ENCODE measurements at regions not wholly inside any gene's neighbourhood (a gene's known extent, or its start where the extent isn't known, plus 50 kb on each side); places are given as distances from the start of the nearest gene placed in this dataset.

DNA sequence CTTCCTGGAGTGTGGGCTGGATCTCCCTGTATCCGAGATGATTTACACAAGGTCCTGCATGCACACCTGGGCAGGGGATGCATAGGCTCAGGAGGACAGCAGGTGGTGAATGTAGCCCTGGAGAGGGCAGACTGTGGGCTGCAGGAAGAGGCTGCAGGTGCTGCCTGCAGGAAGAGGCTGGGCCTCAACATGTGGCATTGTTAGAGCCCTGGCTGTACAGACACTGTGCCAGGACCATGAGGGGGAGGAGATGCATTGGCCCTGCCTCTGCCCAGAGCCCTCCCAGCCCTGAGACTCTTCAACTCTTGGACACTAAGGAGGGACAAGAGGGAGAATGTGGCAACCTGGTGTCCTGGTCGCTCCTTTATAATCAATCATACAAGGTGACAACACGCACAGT, 392.8 kb downstream of the TNS1 start:
- Histone ChIP-seq H3K27me3 (no peaks in the 10 kb centered on the region), H3K4me2 (no peak overlapping the region), H3K27ac (peak overlapping the region; percentile 85), H2AFZ (no peak overlapping the region), H4K20me1 (ENCODE audit: insufficient read depth, poor library complexity, severe bottlenecking) (no peaks in the 10 kb centered on the region), H3K79me2 (no peaks in the 10 kb centered on the region), H3K4me3 (no peak overlapping the region), H3K36me3 (replicated peaks; ENCODE audit: insufficient read depth, low read depth) (no peaks in the 10 kb centered on the region), H3K9me2 (replicated peaks; ENCODE audit: insufficient read depth) (no peaks in the 10 kb centered on the region), H3K9me3 (ENCODE audit: low read depth) (no peaks in the 10 kb centered on the region), H3K4me1 (ENCODE audit: insufficient read depth) (peaks cover 5% of the 10 kb centered on the region)
- no peak for DNase-seq (ENCODE audit: low spot score)
- TF ChIP-seq EZH2 (IDR thresholded peaks at IDR 0.05; ENCODE audit: borderline replicate concordance) (no peak), EZH2phosphoT487 (IDR thresholded peaks at IDR 0.05; ENCODE audit: low read depth, severe bottlenecking, unreplicated experiment) (no peak)
- TF ChIP-seq, protein P1, sequence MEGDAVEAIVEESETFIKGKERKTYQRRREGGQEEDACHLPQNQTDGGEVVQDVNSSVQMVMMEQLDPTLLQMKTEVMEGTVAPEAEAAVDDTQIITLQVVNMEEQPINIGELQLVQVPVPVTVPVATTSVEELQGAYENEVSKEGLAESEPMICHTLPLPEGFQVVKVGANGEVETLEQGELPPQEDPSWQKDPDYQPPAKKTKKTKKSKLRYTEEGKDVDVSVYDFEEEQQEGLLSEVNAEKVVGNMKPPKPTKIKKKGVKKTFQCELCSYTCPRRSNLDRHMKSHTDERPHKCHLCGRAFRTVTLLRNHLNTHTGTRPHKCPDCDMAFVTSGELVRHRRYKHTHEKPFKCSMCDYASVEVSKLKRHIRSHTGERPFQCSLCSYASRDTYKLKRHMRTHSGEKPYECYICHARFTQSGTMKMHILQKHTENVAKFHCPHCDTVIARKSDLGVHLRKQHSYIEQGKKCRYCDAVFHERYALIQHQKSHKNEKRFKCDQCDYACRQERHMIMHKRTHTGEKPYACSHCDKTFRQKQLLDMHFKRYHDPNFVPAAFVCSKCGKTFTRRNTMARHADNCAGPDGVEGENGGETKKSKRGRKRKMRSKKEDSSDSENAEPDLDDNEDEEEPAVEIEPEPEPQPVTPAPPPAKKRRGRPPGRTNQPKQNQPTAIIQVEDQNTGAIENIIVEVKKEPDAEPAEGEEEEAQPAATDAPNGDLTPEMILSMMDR (IDR thresholded peaks at IDR 0.05; ENCODE audit: poor library complexity) = no peak
- 77% methylated on average over 3 of the region's 3 CpGs for WGBS (ENCODE audit: low lambda C conversion rate, missing lambda C conversion rate)

DNA sequence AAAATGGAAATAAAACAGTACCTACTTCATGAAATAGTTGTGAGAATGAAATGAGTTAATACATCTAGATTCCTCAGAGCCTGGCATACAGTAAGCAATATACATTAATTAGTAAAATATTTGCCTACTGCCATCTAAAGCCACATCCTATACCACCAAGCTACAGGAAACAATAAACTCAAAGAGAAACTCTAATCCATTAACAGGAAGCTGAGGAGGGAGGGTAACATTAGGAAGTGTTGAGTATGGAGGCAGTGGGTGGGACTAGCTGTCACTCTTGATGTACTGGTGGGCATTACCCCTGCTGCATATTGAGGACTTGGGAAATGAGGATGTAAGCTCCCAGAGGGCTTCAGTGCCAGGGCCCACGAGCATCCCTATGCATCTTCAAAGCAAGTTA, 396.5 kb downstream of the TNS1 start:
- H3K79me2 ChIP-seq = no peaks in the 10 kb centered on the region
- H3K4me2 ChIP-seq = no peak overlapping the region
- no peaks in the 10 kb centered on the region for H4K20me1 ChIP-seq (ENCODE audit: insufficient read depth, poor library complexity, severe bottlenecking)
- H3K9me3 ChIP-seq (ENCODE audit: low read depth) = no peaks in the 10 kb centered on the region
- WGBS (ENCODE audit: low lambda C conversion rate, missing lambda C conversion rate) = 71% methylated on average over 1 of the region's 1 CpG
- no peak overlapping the region for H2AFZ ChIP-seq
- H3K27ac ChIP-seq = no peak overlapping the region
- no peaks in the 10 kb centered on the region for H3K36me3 ChIP-seq (replicated peaks; ENCODE audit: insufficient read depth, low read depth)
- H3K27me3 ChIP-seq = no peaks in the 10 kb centered on the region
- DNase-seq (ENCODE audit: low spot score) = no peak
- H3K9me2 ChIP-seq (replicated peaks; ENCODE audit: insufficient read depth) = no peaks in the 10 kb centered on the region
- no peak for TF ChIP-seq EZH2phosphoT487 (IDR thresholded peaks at IDR 0.05; ENCODE audit: low read depth, severe bottlenecking, unreplicated experiment)
- TF ChIP-seq EZH2 (IDR thresholded peaks at IDR 0.05; ENCODE audit: borderline replicate concordance) = no peak
- TF ChIP-seq, protein P1 (IDR thresholded peaks at IDR 0.05; ENCODE audit: poor library complexity) = no peak
- peaks cover 11% of the 10 kb centered on the region for H3K4me1 ChIP-seq (ENCODE audit: insufficient read depth)
- no peak overlapping the region for H3K4me3 ChIP-seq

DNA sequence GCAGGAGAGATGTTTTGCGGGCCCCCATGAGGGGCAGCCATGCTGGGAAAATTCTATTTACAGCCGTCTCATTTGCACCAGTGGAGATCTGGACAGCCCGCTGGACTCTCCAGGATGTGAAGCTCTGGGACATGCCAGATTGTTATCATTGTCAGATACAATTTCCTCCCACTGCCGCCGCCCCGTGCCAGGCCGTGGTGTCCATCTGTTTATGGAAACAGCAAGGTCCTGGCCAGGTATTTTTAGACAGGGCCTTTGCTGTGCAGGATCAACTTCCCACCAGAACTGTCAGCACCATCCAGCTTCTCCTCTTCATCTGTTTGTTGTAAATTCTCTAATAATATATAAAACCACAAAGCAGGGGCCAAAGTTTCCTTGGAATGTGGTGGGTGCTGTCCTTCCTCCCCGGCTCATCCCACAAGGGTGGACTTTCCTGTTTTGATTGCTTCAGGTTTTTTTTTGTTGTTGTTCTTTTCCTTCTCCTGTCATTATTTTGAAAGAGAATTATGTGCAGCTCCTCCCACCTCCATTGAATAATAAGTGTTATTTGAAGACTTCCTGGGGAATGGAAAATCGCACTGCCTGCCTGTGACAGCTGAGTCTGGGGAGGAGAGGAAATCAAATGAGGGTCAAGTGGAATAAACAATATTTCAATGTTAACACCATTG, 398.1 kb downstream of the TNS1 start:
- Histone ChIP-seq H3K4me3 (no peak overlapping the region), H4K20me1 (ENCODE audit: insufficient read depth, poor library complexity, severe bottlenecking) (no peaks in the 10 kb centered on the region), H3K79me2 (no peaks in the 10 kb centered on the region), H3K4me1 (ENCODE audit: insufficient read depth) (peaks cover 6% of the 10 kb centered on the region), H2AFZ (no peak overlapping the region), H3K27me3 (no peaks in the 10 kb centered on the region), H3K9me3 (ENCODE audit: low read depth) (no peaks in the 10 kb centered on the region), H3K27ac (no peak overlapping the region), H3K4me2 (no peak overlapping the region), H3K36me3 (replicated peaks; ENCODE audit: insufficient read depth, low read depth) (no peaks in the 10 kb centered on the region), H3K9me2 (replicated peaks; ENCODE audit: insufficient read depth) (no peaks in the 10 kb centered on the region)
- TF ChIP-seq, protein P1 (IDR thresholded peaks at IDR 0.05; ENCODE audit: poor library complexity) = no peak
- no peak for TF ChIP-seq EZH2phosphoT487 (IDR thresholded peaks at IDR 0.05; ENCODE audit: low read depth, severe bottlenecking, unreplicated experiment)
- TF ChIP-seq EZH2 (IDR thresholded peaks at IDR 0.05; ENCODE audit: borderline replicate concordance) = no peak
- no peak for DNase-seq (ENCODE audit: low spot score)
- 42% methylated on average over 9 of the region's 9 CpGs for WGBS (ENCODE audit: low lambda C conversion rate, missing lambda C conversion rate)
